GM19239 (cell line): ENCODE measurements at regions not wholly inside any gene's neighbourhood (a gene's known extent, or its start where the extent isn't known, plus 50 kb on each side); places are given as distances from the start of the nearest gene placed in this dataset.
"Not testable (repeated sequence)": the region's sequence is repeated elsewhere in the genome, so short reads cannot be mapped to it uniquely, and the experiment has no call there.

Experiments
- DNase-seq: peaks from one replicate; pipeline ENCODE4 v3.0.0; 2011; ENCODE audit warnings: low spot score; ENCODE audit not compliant: insufficient read length
- FAIRE-seq: peaks from 2 replicates; lab custom pipeline; 2011; peaks lifted over from hg19 to GRCh38; lab: Jason Lieb, UNC

DNA sequence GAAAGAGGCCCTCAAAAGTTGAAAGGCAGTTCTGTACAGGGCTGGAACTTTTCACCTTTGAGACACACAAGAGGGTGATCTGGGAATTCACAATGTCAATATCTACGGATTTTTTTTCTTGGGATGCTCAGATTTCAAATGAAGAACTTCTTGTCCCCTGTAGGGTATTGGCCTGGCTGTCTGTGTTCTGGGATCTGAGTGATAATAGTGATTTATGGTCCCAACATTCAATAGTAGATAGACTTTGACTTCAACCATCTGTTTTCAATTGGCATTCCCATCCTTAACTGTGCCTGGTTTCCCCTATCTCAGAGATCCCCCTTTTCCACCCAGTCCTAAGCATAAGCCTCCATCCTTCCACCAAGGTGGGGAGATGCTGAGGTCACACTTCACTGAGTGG is 274.1 kb downstream of the COG6 start:
- no peak for DNase-seq
- FAIRE-seq = no peak

GRCh38 chr13:39930060-39930459 is 274.6 kb downstream of the COG6 start:
- FAIRE-seq = peak; percentile 65
- no peak for DNase-seq

DNA sequence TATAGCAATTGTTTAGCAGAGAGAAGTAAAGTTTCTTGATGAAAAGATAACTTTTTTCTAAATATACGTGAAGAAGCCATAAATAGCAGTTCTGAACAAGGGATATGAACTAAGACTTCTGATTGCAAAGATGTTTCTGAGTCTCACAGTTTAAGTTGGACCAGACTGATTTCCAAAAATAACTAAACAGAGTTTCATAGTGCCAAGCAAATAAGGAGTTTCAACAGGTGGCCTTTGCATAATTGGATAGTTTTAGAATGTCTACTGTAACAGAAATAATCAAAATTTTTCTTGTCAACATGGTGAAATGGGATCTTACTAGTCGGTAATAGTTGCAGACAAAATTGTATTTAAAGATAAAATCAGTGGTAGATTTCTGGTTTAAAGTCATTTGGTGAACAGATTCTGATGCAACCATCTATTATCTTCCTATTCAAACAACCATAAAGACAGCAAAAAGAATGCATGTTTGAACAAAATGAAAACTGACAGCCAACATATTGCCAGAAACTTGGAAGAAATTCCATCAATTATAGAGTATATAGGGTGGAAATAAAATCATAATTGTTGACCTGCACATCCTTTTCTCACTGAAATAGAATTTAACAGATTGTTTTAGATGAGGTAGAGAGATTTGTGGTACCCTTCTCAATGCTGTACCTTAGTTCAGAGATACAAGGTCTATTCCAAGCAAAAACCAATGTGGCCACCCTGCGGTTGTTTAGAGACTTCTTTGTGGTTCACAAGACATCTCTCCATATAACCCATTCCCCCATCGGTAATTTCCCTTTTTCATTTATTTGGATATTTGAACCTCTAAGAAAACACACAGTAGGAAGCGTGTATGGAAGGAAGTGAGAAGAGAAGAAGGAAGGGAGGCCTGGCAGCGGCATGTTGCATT is 275.3 kb downstream of the COG6 start:
- FAIRE-seq = peak; percentile 59
- no peak for DNase-seq

GRCh38 chr13:39931505-39931904 is 276.0 kb downstream of the COG6 start:
- FAIRE-seq = no peak

DNA sequence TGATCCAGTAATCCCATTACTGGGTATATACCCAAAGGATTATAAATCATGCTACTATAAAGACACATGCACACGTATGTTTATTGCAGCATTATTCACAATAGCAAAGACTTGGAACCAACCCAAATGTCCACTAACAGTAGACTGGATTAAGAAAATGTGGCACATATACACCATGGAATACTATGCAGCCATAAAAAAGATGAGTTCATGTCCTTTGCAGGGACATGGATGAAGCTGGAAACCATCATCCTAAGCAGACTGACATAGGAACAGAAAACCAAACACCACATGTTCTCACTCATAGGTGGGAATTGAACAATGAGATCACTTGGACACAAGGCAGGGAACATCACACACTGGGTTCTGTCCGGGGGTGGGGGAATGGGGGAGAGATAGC is 277.1 kb downstream of the COG6 start:
- not testable (repeated sequence) for FAIRE-seq, DNase-seq

More at GRCh38 chr13:39931505-39931904, 276.0 kb downstream of the COG6 start:
- DNase-seq = no peak

DNA sequence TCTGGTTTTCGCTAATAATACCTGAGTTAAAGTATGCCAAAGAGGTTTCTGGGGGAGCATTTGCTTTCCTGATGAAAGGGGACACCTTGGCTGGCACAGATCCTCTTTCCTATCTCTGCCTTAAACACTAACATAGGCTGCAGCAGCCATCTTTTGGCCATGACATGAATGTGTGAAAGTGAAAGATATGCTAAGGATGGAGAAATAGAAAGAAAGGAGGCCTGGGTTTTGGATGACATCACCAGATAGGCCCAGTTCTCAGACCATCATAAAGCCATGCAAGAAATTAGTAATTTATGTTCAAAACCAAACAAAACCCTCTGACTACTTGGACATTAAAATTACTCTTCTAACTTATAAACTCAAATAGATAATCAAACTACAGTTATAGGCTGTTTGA is 279.7 kb downstream of the COG6 start:
- no peak for FAIRE-seq
- DNase-seq = no peak

DNA sequence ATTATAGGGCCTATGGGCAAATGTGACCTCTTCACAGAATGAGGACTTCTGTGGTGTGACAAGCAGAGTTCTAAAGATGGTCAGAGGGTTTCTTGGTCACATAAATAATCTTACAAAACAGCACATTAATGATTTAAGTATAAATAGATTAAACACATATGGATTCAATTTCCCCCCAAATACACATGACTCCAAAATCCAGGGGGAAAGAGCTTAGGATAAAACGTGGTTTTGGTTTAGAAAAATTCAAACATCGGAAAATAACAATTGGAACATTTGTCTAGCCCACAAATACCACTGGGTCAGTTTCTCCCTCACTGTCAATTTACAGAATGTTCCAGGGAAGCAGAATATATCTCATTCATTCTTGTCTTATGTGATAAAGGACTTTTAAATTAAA is 283.1 kb downstream of the COG6 start:
- no peak for DNase-seq
- FAIRE-seq = no peak

GRCh38 chr13:39941236-39941635 is 285.8 kb downstream of the COG6 start:
- no peak for FAIRE-seq

DNA sequence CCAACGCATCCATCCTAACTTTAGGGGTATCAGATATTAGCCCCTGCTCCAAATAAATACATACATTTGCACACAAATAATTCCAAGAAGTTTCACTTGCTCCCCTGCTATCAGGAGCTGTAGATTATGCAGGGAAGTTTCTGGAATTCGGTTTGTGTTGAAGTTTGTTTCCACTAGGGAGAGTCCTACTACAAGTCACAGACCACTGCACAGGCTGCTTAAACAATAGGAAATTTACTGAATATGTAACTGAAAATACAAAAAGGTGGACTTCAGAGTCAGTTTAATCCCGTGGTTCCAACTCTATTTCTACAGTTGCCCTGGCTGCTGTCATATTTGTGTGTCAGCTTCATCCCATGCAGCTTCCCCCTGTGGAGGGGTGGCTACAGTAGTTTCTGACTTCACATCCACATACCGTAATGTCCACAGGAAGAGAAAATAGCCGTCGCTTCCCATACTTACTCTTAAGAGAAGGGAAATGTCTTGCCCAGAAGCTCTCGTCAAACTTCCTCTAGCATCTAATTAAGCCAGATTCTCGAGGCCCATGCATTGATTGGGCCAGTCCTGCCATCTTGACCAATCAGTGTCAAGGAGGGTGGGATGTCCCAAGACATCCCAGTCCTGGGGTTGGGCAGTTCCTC is 286.6 kb downstream of the COG6 start:
- FAIRE-seq (no peak), DNase-seq (no peak)

More at GRCh38 chr13:39941236-39941635, 285.8 kb downstream of the COG6 start:
- no peak for DNase-seq

GRCh38 chr13:39942552-39943273 is 287.3 kb downstream of the COG6 start:
- FAIRE-seq (peak; percentile 69), DNase-seq (peak; percentile 50)

GRCh38 chr13:39943711-39944110 is 288.2 kb downstream of the COG6 start:
- no peak for FAIRE-seq

GRCh38 chr13:39945226-39945625 is 289.8 kb downstream of the COG6 start:
- DNase-seq (no peak), FAIRE-seq (no peak)

More at GRCh38 chr13:39943711-39944110, 288.2 kb downstream of the COG6 start:
- no peak for DNase-seq

DNA sequence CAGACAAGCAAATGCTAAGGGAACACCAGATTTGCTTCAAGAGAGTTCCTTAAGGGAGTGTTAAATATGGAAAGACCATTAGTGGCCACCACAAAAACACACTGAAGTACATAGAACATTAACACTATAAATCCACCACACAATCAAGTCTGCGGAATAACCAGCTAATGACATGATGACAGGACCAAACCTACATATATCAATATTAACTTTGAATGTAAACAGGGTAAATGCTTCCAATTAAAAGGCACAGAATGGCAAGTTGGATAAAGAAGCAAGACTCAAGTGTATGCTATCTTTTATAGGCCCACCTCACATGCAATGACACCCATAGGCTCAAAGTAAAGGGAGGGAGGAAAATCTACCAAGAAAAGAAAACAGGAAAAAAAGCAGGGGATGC is 291.3 kb downstream of the COG6 start:
- FAIRE-seq = no peak

GRCh38 chr13:39951301-39951700 is 295.8 kb downstream of the COG6 start:
- no peak for DNase-seq
- no peak for FAIRE-seq

More for the DNA sequence above, 291.3 kb downstream of the COG6 start:
- no peak for DNase-seq

GRCh38 chr13:39952249-39953233 is 297.1 kb downstream of the COG6 start:
- no peak for FAIRE-seq
- DNase-seq = no peak

GRCh38 chr13:39954476-39954875 is 299.0 kb downstream of the COG6 start:
- FAIRE-seq = no peak
- DNase-seq = no peak

DNA sequence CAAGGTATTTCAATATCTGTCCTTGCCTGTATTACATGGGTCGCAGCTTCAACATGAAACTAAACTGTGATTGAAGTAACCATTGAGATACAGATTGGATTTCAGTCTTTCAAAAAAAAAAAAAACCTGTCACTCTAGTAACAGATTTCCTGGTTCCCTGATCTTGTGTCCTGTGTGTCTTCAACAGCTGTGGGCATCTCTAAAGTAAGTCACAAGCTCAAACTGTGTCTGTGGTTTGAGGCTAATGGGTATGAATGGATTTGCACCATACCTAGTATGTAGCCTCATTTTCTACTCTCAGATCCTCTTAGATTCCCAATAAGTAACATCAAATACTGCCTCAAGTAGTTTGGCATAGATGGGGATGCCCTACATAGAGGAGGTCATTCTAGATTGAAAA is 300.1 kb downstream of the COG6 start:
- no peak for DNase-seq
- FAIRE-seq = peak; percentile 4

GRCh38 chr13:39956036-39956435 is 300.6 kb downstream of the COG6 start:
- DNase-seq (no peak), FAIRE-seq (no peak)

DNA sequence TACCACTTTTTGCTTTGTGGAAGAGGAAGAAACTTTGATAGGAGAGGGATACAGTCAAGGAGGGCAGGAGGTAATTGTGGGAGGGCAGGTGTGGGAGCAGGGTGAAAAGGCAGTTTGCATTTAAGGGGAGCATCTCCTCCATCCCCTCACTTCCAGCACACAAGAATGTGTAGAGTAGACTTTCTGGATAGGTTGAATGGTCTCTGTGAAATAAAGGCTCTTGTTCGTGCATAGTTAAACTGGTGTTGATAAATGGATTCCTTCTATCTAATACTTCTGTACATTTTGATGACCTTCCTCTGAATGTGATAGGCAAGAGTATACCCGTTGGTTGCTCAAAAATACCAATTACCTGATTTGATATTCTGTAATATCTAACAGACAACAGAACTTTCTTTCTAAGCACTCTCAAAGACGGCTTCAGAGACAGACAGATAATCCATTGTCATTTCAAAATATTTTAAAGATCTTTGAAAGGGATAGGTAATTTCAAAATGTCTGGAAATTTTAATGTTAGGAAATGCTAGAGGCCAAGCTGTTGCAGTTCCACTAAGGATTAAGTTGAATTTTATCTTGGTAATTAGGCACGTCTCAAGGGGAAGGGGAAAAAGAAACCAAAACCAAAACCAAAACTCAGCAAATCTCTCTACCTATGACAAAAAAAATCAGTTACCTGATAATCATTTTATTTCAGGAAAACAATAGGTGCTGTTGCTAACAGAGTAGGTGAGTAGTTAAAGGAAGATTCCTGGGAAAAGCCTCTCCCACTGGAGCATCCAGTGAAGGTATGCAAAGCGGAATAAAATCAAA is 302.6 kb downstream of the COG6 start:
- FAIRE-seq = no peak
- DNase-seq = no peak
